Neural progenitor cell (in vitro differentiated cells): ENCODE measurements at regions not wholly inside any gene's neighbourhood (a gene's known extent, or its start where the extent isn't known, plus 50 kb on each side); places are given as distances from the start of the nearest gene placed in this dataset.

Experiments
- DNase-seq: peaks from one replicate; pipeline ENCODE4 v3.0.0-alpha.2; 2016; ENCODE audit warnings: low spot score
- H2AFZ ChIP-seq: fragments of 200-600 bp; sonication (generic); replicated peaks from 2 replicates; pipeline ENCODE4 v1.6.1; 2016; ENCODE audit warnings: antibody characterized with exemption
- H3F3A ChIP-seq: fragments of 200-600 bp; sonication (generic); 2 replicates; pipeline ENCODE4 v1.6.1; 2016; ENCODE audit warnings: antibody characterized with exemption, low read depth
- H3K27ac ChIP-seq: fragments of 200-600 bp; sonication (generic); 2 replicates; pipeline ENCODE4 v1.5.1; 2016; ENCODE audit warnings: mild to moderate bottlenecking
- H3K27me3 ChIP-seq: fragments of 200-600 bp; sonication (generic); 2 replicates; pipeline ENCODE4 v1.6.1; 2016; ENCODE audit warnings: mild to moderate bottlenecking, moderate library complexity
- H3K36me3 ChIP-seq: fragments of 200-600 bp; sonication (generic); 2 replicates; pipeline ENCODE4 v1.5.1; 2016
- H3K4me1 ChIP-seq: fragments of 200-600 bp; sonication (generic); 2 replicates; pipeline ENCODE4 v1.6.1; 2016; ENCODE audit warnings: mixed run types
- H3K4me2 ChIP-seq: fragments of 200-600 bp; sonication (generic); 2 replicates; pipeline ENCODE4 v1.6.1; 2016
- H3K4me3 ChIP-seq: fragments of 200-600 bp; sonication (generic); 2 replicates; pipeline ENCODE4 v1.5.1; 2016
- H3K79me2 ChIP-seq: fragments of 200-600 bp; sonication (generic); 2 replicates; pipeline ENCODE4 v1.6.1; 2016; ENCODE audit warnings: low read depth
- H3K9ac ChIP-seq: fragments of 200-600 bp; sonication (generic); 2 replicates; pipeline ENCODE4 v1.6.1; 2016
- H3K9me3 ChIP-seq: fragments of 200-600 bp; sonication (generic); 2 replicates; pipeline ENCODE4 v1.5.1; 2016; ENCODE audit warnings: low read depth
- H4K20me1 ChIP-seq: fragments of 200-600 bp; sonication (generic); 2 replicates; pipeline ENCODE4 v1.6.1; 2016; ENCODE audit warnings: low read depth
- H3K27ac Mint-ChIP-seq: 3 replicates; pipeline ENCODE4 v1.8.0; 2021; ENCODE audit warnings: mixed read lengths
- H3K27me3 Mint-ChIP-seq: 2 replicates; pipeline ENCODE4 v1.8.0; 2022; ENCODE audit warnings: low read depth, mild to moderate bottlenecking, inconsistent platforms, moderate library complexity, mixed read lengths; ENCODE audit not compliant: insufficient read depth
- H3K36me3 Mint-ChIP-seq: 3 replicates; pipeline ENCODE4 v1.8.0; 2021; ENCODE audit warnings: mixed read lengths
- H3K4me1 Mint-ChIP-seq: 3 replicates; pipeline ENCODE4 v1.8.0; 2021; ENCODE audit warnings: mixed read lengths
- H3K4me3 Mint-ChIP-seq: 3 replicates; pipeline ENCODE4 v1.8.0; 2021; ENCODE audit warnings: mild to moderate bottlenecking, moderate library complexity, mixed read lengths
- H3K9me3 Mint-ChIP-seq: 3 replicates; pipeline ENCODE4 v1.8.0; 2020; ENCODE audit warnings: mixed read lengths
- EZH2 ChIP-seq: fragments of 200-600 bp; sonication (generic); IDR thresholded peaks from 2 replicates; pipeline ENCODE4 v1.6.1; 2017; ENCODE audit warnings: antibody characterized with exemption, mild to moderate bottlenecking, moderate library complexity
- EZH2phosphoT487 ChIP-seq: fragments of 200-600 bp; sonication (generic); IDR thresholded peaks from 2 replicates; pipeline ENCODE4 v1.6.1; 2017; ENCODE audit warnings: antibody characterized with exemption
- TF ChIP-seq, protein P1 (sequence below): fragments of 200-600 bp; sonication (generic); IDR thresholded peaks from 2 replicates; pipeline ENCODE4 v1.5.1; 2017; ENCODE audit warnings: antibody characterized with exemption, mild to moderate bottlenecking

DNA sequence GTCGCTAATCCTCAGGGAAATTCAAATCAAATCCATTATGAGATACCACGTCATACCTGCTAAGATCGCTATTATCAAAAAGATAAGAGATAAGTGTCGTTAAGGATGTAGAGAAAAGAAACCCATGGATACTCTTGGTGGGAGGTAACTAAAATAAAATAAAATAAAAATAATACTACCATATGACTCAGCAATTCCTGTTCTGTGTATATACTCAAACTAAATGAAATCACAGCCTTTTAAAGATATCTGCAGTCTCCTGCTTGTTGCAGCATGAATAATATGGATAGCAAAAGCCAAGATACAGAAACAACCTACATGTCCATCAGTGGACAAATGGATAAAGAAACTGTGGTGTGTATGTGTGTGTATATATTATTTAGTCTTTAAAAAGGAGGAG, 105.8 kb upstream of the IL15 start:
- H3K36me3 Mint-ChIP-seq, result no peaks in the 10 kb centered on the region
- H3K9ac ChIP-seq, result no peak overlapping the region
- DNase-seq, result no peak
- no peaks in the 10 kb centered on the region for H3K79me2 ChIP-seq
- H3K9me3 ChIP-seq, result no peaks in the 10 kb centered on the region
- TF ChIP-seq EZH2phosphoT487 (no peak), EZH2 (no peak)
- TF ChIP-seq, protein P1, sequence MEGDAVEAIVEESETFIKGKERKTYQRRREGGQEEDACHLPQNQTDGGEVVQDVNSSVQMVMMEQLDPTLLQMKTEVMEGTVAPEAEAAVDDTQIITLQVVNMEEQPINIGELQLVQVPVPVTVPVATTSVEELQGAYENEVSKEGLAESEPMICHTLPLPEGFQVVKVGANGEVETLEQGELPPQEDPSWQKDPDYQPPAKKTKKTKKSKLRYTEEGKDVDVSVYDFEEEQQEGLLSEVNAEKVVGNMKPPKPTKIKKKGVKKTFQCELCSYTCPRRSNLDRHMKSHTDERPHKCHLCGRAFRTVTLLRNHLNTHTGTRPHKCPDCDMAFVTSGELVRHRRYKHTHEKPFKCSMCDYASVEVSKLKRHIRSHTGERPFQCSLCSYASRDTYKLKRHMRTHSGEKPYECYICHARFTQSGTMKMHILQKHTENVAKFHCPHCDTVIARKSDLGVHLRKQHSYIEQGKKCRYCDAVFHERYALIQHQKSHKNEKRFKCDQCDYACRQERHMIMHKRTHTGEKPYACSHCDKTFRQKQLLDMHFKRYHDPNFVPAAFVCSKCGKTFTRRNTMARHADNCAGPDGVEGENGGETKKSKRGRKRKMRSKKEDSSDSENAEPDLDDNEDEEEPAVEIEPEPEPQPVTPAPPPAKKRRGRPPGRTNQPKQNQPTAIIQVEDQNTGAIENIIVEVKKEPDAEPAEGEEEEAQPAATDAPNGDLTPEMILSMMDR, result no peak
- no peaks in the 10 kb centered on the region for H3K27me3 Mint-ChIP-seq
- no peak overlapping the region for H3K4me3 Mint-ChIP-seq
- no peaks in the 10 kb centered on the region for H3K36me3 ChIP-seq
- no peaks in the 10 kb centered on the region for H3K27me3 ChIP-seq
- no peak overlapping the region for H2AFZ ChIP-seq
- H3K4me1 ChIP-seq, result no peaks in the 10 kb centered on the region
- H3K27ac Mint-ChIP-seq, result no peak overlapping the region
- H3K9me3 Mint-ChIP-seq, result no peaks in the 10 kb centered on the region
- H3K4me1 Mint-ChIP-seq, result no peaks in the 10 kb centered on the region
- H3K4me3 ChIP-seq, result no peak overlapping the region
- no peak overlapping the region for H3K4me2 ChIP-seq
- no peaks in the 10 kb centered on the region for H4K20me1 ChIP-seq
- no peaks in the 10 kb centered on the region for H3F3A ChIP-seq
- H3K27ac ChIP-seq, result no peak overlapping the region

DNA sequence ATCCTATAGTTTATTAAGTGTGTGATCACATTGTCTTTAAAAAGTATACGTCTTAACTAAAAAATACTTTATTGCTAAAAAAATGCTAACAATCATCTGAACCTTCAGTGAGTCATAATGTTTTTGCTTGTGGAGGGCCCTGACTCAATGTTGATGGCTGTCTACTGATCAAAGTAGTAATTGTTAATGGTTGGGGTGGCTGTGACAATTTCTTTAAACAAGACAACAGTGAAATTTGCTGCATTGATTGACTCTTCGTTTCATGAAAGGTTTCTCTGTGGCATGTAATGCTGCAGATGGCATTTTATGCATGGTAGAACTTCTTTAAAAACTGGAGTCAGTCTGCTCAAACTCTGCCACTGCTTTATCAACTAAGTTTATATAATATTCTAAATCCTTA, 101.4 kb upstream of the IL15 start:
- Histone ChIP-seq H3F3A (no peaks in the 10 kb centered on the region), H3K4me3 (no peak overlapping the region), H3K27ac (no peak overlapping the region), H4K20me1 (no peaks in the 10 kb centered on the region), H3K36me3 (no peaks in the 10 kb centered on the region), H3K9me3 (peaks cover 6% of the 10 kb centered on the region), H3K9ac (no peak overlapping the region), H3K79me2 (no peaks in the 10 kb centered on the region), H2AFZ (no peak overlapping the region), H3K4me1 (no peaks in the 10 kb centered on the region), H3K27me3 (no peaks in the 10 kb centered on the region), H3K4me2 (no peak overlapping the region)
- H3K4me1 Mint-ChIP-seq, result no peaks in the 10 kb centered on the region
- H3K36me3 Mint-ChIP-seq, result no peaks in the 10 kb centered on the region
- H3K4me3 Mint-ChIP-seq, result no peak overlapping the region
- TF ChIP-seq, protein P1, result no peak
- TF ChIP-seq EZH2phosphoT487 (no peak), EZH2 (no peak)
- H3K27ac Mint-ChIP-seq, result no peak overlapping the region
- no peak for DNase-seq
- H3K9me3 Mint-ChIP-seq, result peaks cover 12% of the 10 kb centered on the region
- no peaks in the 10 kb centered on the region for H3K27me3 Mint-ChIP-seq

DNA sequence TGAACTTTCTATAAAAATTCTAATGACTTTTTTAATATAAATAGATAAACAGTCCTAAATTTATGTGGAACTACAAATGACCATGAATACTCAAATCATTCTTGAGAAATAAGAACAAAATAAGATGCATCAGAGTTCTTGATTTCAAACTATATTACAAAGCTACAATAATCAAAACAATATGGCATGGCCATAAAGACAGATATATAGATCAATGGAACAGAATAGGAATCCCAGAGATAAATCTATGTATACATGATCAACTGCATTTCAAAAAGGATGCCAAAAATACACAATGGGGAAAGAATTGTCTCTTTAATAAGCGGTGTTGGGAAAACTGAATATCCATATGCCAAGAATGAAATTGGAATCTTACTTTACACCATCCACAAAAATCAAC, 98.4 kb upstream of the IL15 start:
- Histone ChIP-seq H3K27ac (no peak overlapping the region), H3K36me3 (no peaks in the 10 kb centered on the region), H3K27me3 (no peaks in the 10 kb centered on the region), H3K9me3 (peaks cover 6% of the 10 kb centered on the region), H3K79me2 (no peaks in the 10 kb centered on the region), H3K4me1 (no peaks in the 10 kb centered on the region), H3F3A (no peaks in the 10 kb centered on the region), H3K4me2 (no peak overlapping the region), H4K20me1 (no peaks in the 10 kb centered on the region), H3K9ac (no peak overlapping the region), H2AFZ (no peak overlapping the region), H3K4me3 (no peak overlapping the region)
- H3K27ac Mint-ChIP-seq, result no peak overlapping the region
- H3K4me3 Mint-ChIP-seq, result no peak overlapping the region
- no peak for DNase-seq
- H3K27me3 Mint-ChIP-seq, result no peaks in the 10 kb centered on the region
- TF ChIP-seq, protein P1, result no peak
- TF ChIP-seq EZH2phosphoT487 (no peak), EZH2 (no peak)
- no peaks in the 10 kb centered on the region for H3K4me1 Mint-ChIP-seq
- no peaks in the 10 kb centered on the region for H3K36me3 Mint-ChIP-seq
- H3K9me3 Mint-ChIP-seq, result peaks cover 12% of the 10 kb centered on the region

DNA sequence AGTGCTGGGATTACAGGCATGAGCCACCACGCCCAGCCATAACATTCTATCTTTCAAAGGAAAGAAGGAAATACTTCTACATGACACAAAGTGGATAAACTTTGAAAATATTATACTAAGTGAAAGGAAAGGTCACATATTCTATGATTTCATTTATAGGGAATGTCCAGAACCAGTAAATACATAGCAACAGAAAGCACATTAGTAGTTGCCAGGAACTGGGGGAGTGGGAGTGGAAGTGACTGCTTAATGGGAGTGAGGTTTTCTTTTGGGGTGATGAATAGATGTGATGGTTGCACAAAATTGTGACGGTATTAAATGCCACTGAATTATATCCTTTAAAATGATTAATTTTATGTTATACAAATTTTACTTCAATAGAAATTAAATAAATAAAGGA, 95.7 kb upstream of the IL15 start:
- H3K36me3 ChIP-seq, result no peaks in the 10 kb centered on the region
- no peak overlapping the region for H3K4me3 Mint-ChIP-seq
- H3K4me3 ChIP-seq, result no peak overlapping the region
- H3K27ac ChIP-seq, result no peak overlapping the region
- no peak overlapping the region for H3K27ac Mint-ChIP-seq
- no peak overlapping the region for H2AFZ ChIP-seq
- H3F3A ChIP-seq, result no peaks in the 10 kb centered on the region
- peaks cover 6% of the 10 kb centered on the region for H3K9me3 ChIP-seq
- no peak overlapping the region for H3K4me2 ChIP-seq
- H3K9ac ChIP-seq, result no peak overlapping the region
- no peaks in the 10 kb centered on the region for H3K36me3 Mint-ChIP-seq
- peaks cover 12% of the 10 kb centered on the region for H3K9me3 Mint-ChIP-seq
- H3K27me3 ChIP-seq, result no peaks in the 10 kb centered on the region
- no peak for TF ChIP-seq EZH2
- no peak for TF ChIP-seq EZH2phosphoT487
- TF ChIP-seq, protein P1, result no peak
- no peaks in the 10 kb centered on the region for H3K79me2 ChIP-seq
- no peaks in the 10 kb centered on the region for H4K20me1 ChIP-seq
- H3K27me3 Mint-ChIP-seq, result no peaks in the 10 kb centered on the region
- H3K4me1 ChIP-seq, result no peaks in the 10 kb centered on the region
- no peaks in the 10 kb centered on the region for H3K4me1 Mint-ChIP-seq
- no peak for DNase-seq
